HepG2 (cell line): ENCODE measurements at regions not wholly inside any gene's neighbourhood (a gene's known extent, or its start where the extent isn't known, plus 50 kb on each side); places are given as distances from the start of the nearest gene placed in this dataset.

ENCODE experiments used
- ATAC-seq: fragments of 200-7000 bp; cut with Tn5 transposase; 3 replicates; pipeline ENCODE4 v1.9.1; 2020; ENCODE audit warnings: mild to moderate bottlenecking, moderate library complexity
- BruUV-seq: library from RNA; stranded (reverse); fragments of 400-500 nt; replicated peaks from 2 replicates; lab custom pipeline; 2021; lab: Mats Ljungman, UMichigan
- CTCF ChIA-PET: fragments of 300-600 bp; formaldehyde crosslinking; extraction: SDS; loops from one replicate; lab custom pipeline; 2021; ENCODE audit warnings: low total read pairs, inconsistent platforms, low intra/inter-chr PET ratio; lab: Yijun Ruan, JAX
- POLR2A ChIA-PET: fragments of 350-600 bp; sonication (Branson Sonifier 250); formaldehyde crosslinking; loops from one replicate; lab custom pipeline; 2020; ENCODE audit warnings: antibody characterized with exemption, inconsistent platforms; lab: Yijun Ruan, JAX
- DNase-seq: peaks from one replicate; pipeline ENCODE4 v3.0.0-alpha.2; 2015; ENCODE audit warnings: low spot score
- FAIRE-seq: peaks from 3 replicates; lab custom pipeline; 2011; peaks lifted over from hg19 to GRCh38; lab: Jason Lieb, UNC
- H2AFZ ChIP-seq: one replicate; pipeline ENCODE4 v1.6.1; 2011; ENCODE audit warnings: low read length, inconsistent platforms
- H3K27ac ChIP-seq: fragments of 300-600 bp; 3 replicates; pipeline ENCODE4 v1.8.0; 2011; ENCODE audit warnings: mixed run types, mild to moderate bottlenecking, mixed read lengths, low read length, inconsistent platforms; ENCODE audit not compliant: insufficient read depth; ENCODE audit errors: extremely low read length
- H3K27me3 ChIP-seq, 2 experiments: fragments of 200-600 bp in 1 of 2; 2 replicates in 1 of 2; 3 replicates in 1 of 2; pipeline versions ENCODE4 v1.6.0 to v1.8.0; 2011; ENCODE audit warnings: low read length in 2 of 2, mild to moderate bottlenecking in 2 of 2, moderate library complexity in 2 of 2, inconsistent platforms in 1 of 2; ENCODE audit not compliant: insufficient read depth in 2 of 2, control insufficient read depth in 1 of 2
- H3K36me3 ChIP-seq, 2 experiments: fragments of 200-600 bp in 1 of 2; replicated peaks in 1 of 2; 2 replicates in 1 of 2; 3 replicates in 1 of 2; pipeline versions ENCODE4 v1.5.1 to v1.8.0; 2011; ENCODE audit warnings: low read length in 2 of 2, inconsistent platforms in 1 of 2; ENCODE audit not compliant: insufficient read depth in 2 of 2, control insufficient read depth in 1 of 2
- H3K4me1 ChIP-seq: 2 replicates; pipeline ENCODE4 v1.5.1; 2012; ENCODE audit warnings: low read length, inconsistent platforms; ENCODE audit not compliant: insufficient read depth
- H3K4me2 ChIP-seq: 2 replicates; pipeline ENCODE4 v1.6.0; 2011; ENCODE audit warnings: low read depth, low read length, inconsistent platforms
- H3K4me3 ChIP-seq, 3 experiments: fragments of 200-600 bp in 1 of 3; sonication (generic), shearing (Covaris generic) in 1 of 3; replicated peaks in 1 of 3; 2 replicates each; pipeline ENCODE4 v1.5.1; 2011 to 2016; ENCODE audit warnings: low read length in 3 of 3, inconsistent platforms in 2 of 3, low read depth in 2 of 3, mild to moderate bottlenecking in 2 of 3, control low read depth in 1 of 3, mixed read lengths in 1 of 3; ENCODE audit not compliant: insufficient read depth in 1 of 3
- H3K79me2 ChIP-seq: one replicate; pipeline ENCODE4 v1.6.1; 2011; ENCODE audit warnings: low read length, inconsistent platforms; ENCODE audit not compliant: insufficient read depth
- H3K9ac ChIP-seq: 2 replicates; pipeline ENCODE4 v1.6.0; 2011; ENCODE audit warnings: mild to moderate bottlenecking, low read depth, low read length, inconsistent platforms; ENCODE audit not compliant: insufficient read depth
- H3K9me3 ChIP-seq: 2 replicates; pipeline ENCODE4 v1.5.1; 2012; ENCODE audit warnings: mild to moderate bottlenecking, low read length
- H4K20me1 ChIP-seq: 2 replicates; pipeline ENCODE4 v1.6.0; 2011; ENCODE audit warnings: inconsistent platforms, mild to moderate bottlenecking, low read length, moderate library complexity; ENCODE audit not compliant: insufficient read depth
- CTCF ChIP-seq: sonication (generic); formaldehyde crosslinking; IDR thresholded peaks from 2 replicates; pipeline ENCODE4 v1.5.0; 2020; ENCODE audit warnings: mild to moderate bottlenecking, missing genetic modification reagents, moderate library complexity
- DPF2 ChIP-seq: sonication (generic); formaldehyde crosslinking; IDR thresholded peaks from 2 replicates; pipeline ENCODE4 v1.4.0; 2020; ENCODE audit warnings: mild to moderate bottlenecking, low read depth, missing genetic modification reagents, borderline replicate concordance
- FOXK1 ChIP-seq: sonication (generic); formaldehyde crosslinking; IDR thresholded peaks from 2 replicates; pipeline ENCODE4 v1.4.0; 2020; ENCODE audit warnings: low read depth, missing genetic modification reagents, borderline replicate concordance
- JARID2 ChIP-seq: sonication (generic); formaldehyde crosslinking; IDR thresholded peaks from 2 replicates; pipeline ENCODE4 v1.8.1; 2023; ENCODE audit warnings: missing genetic modification reagents, inconsistent platforms; ENCODE audit not compliant: insufficient replicate concordance
- POLR2A ChIP-seq, 2 experiments: IDR thresholded peaks; 2 replicates each; pipeline ENCODE4 v1.6.1; 2011; ENCODE audit warnings: low read depth in 2 of 2, low read length in 2 of 2, mild to moderate bottlenecking in 1 of 2, moderate library complexity in 1 of 2; ENCODE audit not compliant: insufficient read depth in 1 of 2
- PTBP1 ChIP-seq: fragments of 200-400 bp; formaldehyde crosslinking; IDR thresholded peaks from 2 replicates; pipeline ENCODE4 v1.6.1; 2018; ENCODE audit warnings: low read length, low read depth; ENCODE audit not compliant: poor library complexity, severe bottlenecking
- RAD21 ChIP-seq: fragments of 450-650 bp; formaldehyde crosslinking; IDR thresholded peaks from 2 replicates; pipeline ENCODE4 v1.5.0; 2020; ENCODE audit warnings: mild to moderate bottlenecking
- REST ChIP-seq, 2 experiments: IDR thresholded peaks; 2 replicates each; pipeline ENCODE4 v1.6.1; 2011 to 2012; ENCODE audit warnings: low read length in 2 of 2, borderline replicate concordance in 1 of 2, low read depth in 1 of 2, mild to moderate bottlenecking in 1 of 2, moderate library complexity in 1 of 2
- SIX4 ChIP-seq: sonication (generic); formaldehyde crosslinking; IDR thresholded peaks from 2 replicates; pipeline ENCODE4 v1.4.0; 2020; ENCODE audit warnings: missing genetic modification reagents
- SKIL ChIP-seq: sonication (generic); formaldehyde crosslinking; IDR thresholded peaks from 2 replicates; pipeline ENCODE4 v1.8.0; 2022; ENCODE audit warnings: missing genetic modification reagents, mild to moderate bottlenecking, moderate library complexity, borderline replicate concordance
- SMC3 ChIP-seq: IDR thresholded peaks from 2 replicates; pipeline ENCODE4 v1.6.1; 2011; ENCODE audit warnings: low read length, improper control_type of control experiment
- SP140L ChIP-seq: sonication (generic); formaldehyde crosslinking; IDR thresholded peaks from 2 replicates; pipeline ENCODE4 v1.4.0; 2020; ENCODE audit warnings: missing genetic modification reagents, borderline replicate concordance
- STAG1 ChIP-seq: sonication (generic); formaldehyde crosslinking; IDR thresholded peaks from 2 replicates; pipeline ENCODE4 v1.4.0; 2020; ENCODE audit warnings: missing genetic modification reagents
- TEAD2 ChIP-seq: sonication (generic); formaldehyde crosslinking; IDR thresholded peaks from 2 replicates; pipeline ENCODE4 v1.9.0; 2021; ENCODE audit warnings: missing genetic modification reagents
- U2AF2 ChIP-seq: fragments of 200-400 bp; formaldehyde crosslinking; IDR thresholded peaks from 2 replicates; pipeline ENCODE4 v1.6.1; 2017; ENCODE audit warnings: low read depth, mild to moderate bottlenecking, low read length
- ZFAT ChIP-seq: sonication (generic); formaldehyde crosslinking; conservative IDR thresholded peaks from 2 replicates; pipeline ENCODE4 v1.8.1; 2023; ENCODE audit warnings: missing genetic modification reagents, inconsistent platforms
- ZNF24 ChIP-seq: fragments of 450-650 bp; IDR thresholded peaks from 2 replicates; pipeline ENCODE4 v1.6.1; 2017; ENCODE audit warnings: antibody characterized with exemption, mild to moderate bottlenecking
- ZNF383 ChIP-seq: sonication (generic); formaldehyde crosslinking; IDR thresholded peaks from 2 replicates; pipeline ENCODE4 v1.4.0; 2020; ENCODE audit warnings: missing genetic modification reagents, mild to moderate bottlenecking, borderline replicate concordance
- WGBS: methylation state at CpG from one replicate; pipeline ENCODE4 v1.1.6; 2017; ENCODE audit warnings: low lambda C conversion rate; 5-methylcytosine and 5-hydroxymethylcytosine counted together
- in situ Hi-C: cut with HindIII; loops from 2 replicates; pipeline ENCODE4 v1.10.0; 2017; ENCODE audit warnings: low pct_unique_long_range_greater_than_20kb; ENCODE audit not compliant: extremely low pct_ligation_motif_present
- intact Hi-C: fragments of 100-400 bp; cut with micrococcal nuclease; formaldehyde crosslinking; loops from one replicate; pipeline ENCODE4 v1.10.0; 2022; ENCODE audit not compliant: unreplicated experiment

GRCh38 chr3:36124118-36124796 lies 256.0 kb upstream of the STAC start:
- WGBS = 0% methylated on average over 1 of the region's 2 CpGs
- ChIA-PET CTCF (interaction anchor here (0.7 to 1.5 kb wide), 3 partner anchors 417 to 577 kb away, joined by 4 to 6 read pairs (median 5); no protein-coding TSS in a partner anchor), POLR2A (no interaction called here)
- FAIRE-seq (peak; percentile 72), ATAC-seq (peak; percentile 92), DNase-seq (peak; percentile 38)
- no TSS peak for BruUV-seq
- Histone ChIP-seq H3K4me1 (no peaks in the 10 kb centered on the region), H3K4me3 (no peak overlapping the region), H2AFZ (no peak overlapping the region), H4K20me1 (no peaks in the 10 kb centered on the region), H3K27ac (no peak overlapping the region), H3K27me3 (no peaks in the 10 kb centered on the region), H3K36me3 (no peaks in the 10 kb centered on the region), H3K9ac (no peak overlapping the region), H3K79me2 (no peaks in the 10 kb centered on the region), H3K9me3 (no peaks in the 10 kb centered on the region), H3K4me2 (no peak overlapping the region)
- intact Hi-C loops = loop anchor here (1.0 kb wide), 2 partner anchors 417 to 577 kb away; no protein-coding TSS in a partner anchor
- in situ Hi-C loops = no loop called here
- TF ChIP-seq U2AF2 (no peak), SMC3 (peak; percentile 71), RAD21 (CRISPR knock-in tag) (peak; percentile 31; the same call in 1 of the 2 replicates), POLR2A (IDR thresholded peaks at IDR 0.05; ENCODE audit: insufficient read depth in 1 of 2, low read depth in 2 of 2, low read length in 2 of 2) (no peak), ZFAT (CRISPR knock-in tag) (no peak), FOXK1 (CRISPR knock-in tag) (no peak), SIX4 (CRISPR knock-in tag) (no peak), SP140L (CRISPR knock-in tag) (no peak), REST (IDR thresholded peaks at IDR 0.05; ENCODE audit: borderline replicate concordance in 1 of 2, low read depth in 1 of 2, low read length in 2 of 2) (no peak), TEAD2 (no peak), ZNF24 (no peak), ZNF383 (CRISPR knock-in tag) (no peak), PTBP1 (no peak), JARID2 (CRISPR knock-in tag) (no peak), DPF2 (CRISPR knock-in tag) (no peak), CTCF (CRISPR knock-in tag) (peak; percentile 59), SKIL (CRISPR knock-in tag) (no peak), STAG1 (CRISPR knock-in tag) (peak; percentile 80)
